ENCODE measurements at regions not wholly inside any gene's neighbourhood (a gene's known extent, or its start where the extent isn't known, plus 50 kb on each side); places are given as distances from the start of the nearest gene placed in this dataset.
A peak's percentile ranks its signal among the peaks of the same experiment; 100 is the strongest.

- peak; percentile 53; the same call in 1 of the 2 replicates for TF ChIP-seq CTCF (IDR thresholded peaks at IDR 0.05; ENCODE audit: borderline replicate concordance, insufficient read depth, low read depth, low read length)
- no peak overlapping the region for H3K4me3 ChIP-seq (ENCODE audit: low read depth, low read length)
Measured at GRCh38 chr15:66838671-66839239, 136.7 kb downstream of the SMAD6 start.

- no peak overlapping the region for H3K4me3 ChIP-seq (ENCODE audit: low read depth, low read length)
- TF ChIP-seq CTCF (IDR thresholded peaks at IDR 0.05; ENCODE audit: borderline replicate concordance, insufficient read depth, low read depth, low read length), result no peak
Measured at GRCh38 chr15:66839506-66840112, 137.6 kb downstream of the SMAD6 start.

GRCh38 chr15:66840615-66841390 is 138.8 kb downstream of the SMAD6 start:
- no peak overlapping the region for H3K4me3 ChIP-seq (ENCODE audit: low read depth, low read length)
- TF ChIP-seq CTCF (IDR thresholded peaks at IDR 0.05; ENCODE audit: borderline replicate concordance, insufficient read depth, low read depth, low read length), result no peak

- no peak for TF ChIP-seq CTCF (IDR thresholded peaks at IDR 0.05; ENCODE audit: borderline replicate concordance, insufficient read depth, low read depth, low read length)
- H3K4me3 ChIP-seq (ENCODE audit: low read depth, low read length), result no peak overlapping the region
Measured at GRCh38 chr15:66841953-66842681, 140.1 kb downstream of the SMAD6 start.

GRCh38 chr15:66842710-66843441 is 140.8 kb downstream of the SMAD6 start:
- H3K4me3 ChIP-seq (ENCODE audit: low read depth, low read length), result no peak overlapping the region
- TF ChIP-seq CTCF (IDR thresholded peaks at IDR 0.05; ENCODE audit: borderline replicate concordance, insufficient read depth, low read depth, low read length), result no peak

GRCh38 chr15:66843581-66843980 is 141.5 kb downstream of the SMAD6 start:
- TF ChIP-seq CTCF (IDR thresholded peaks at IDR 0.05; ENCODE audit: borderline replicate concordance, insufficient read depth, low read depth, low read length), result no peak

More at GRCh38 chr15:66843581-66843980, 141.5 kb downstream of the SMAD6 start:
- no peak overlapping the region for H3K4me3 ChIP-seq (ENCODE audit: low read depth, low read length)

Measured in GM12875 (cell line).